IMR-90 (cell line): ENCODE measurements at regions not wholly inside any gene's neighbourhood (a gene's known extent, or its start where the extent isn't known, plus 50 kb on each side); places are given as distances from the start of the nearest gene placed in this dataset.

Experiments used
- ATAC-seq: fragments of 200-7000 bp; cut with Tn5 transposase; 2 replicates; pipeline ENCODE4 v1.9.1; 2020; ENCODE audit warnings: low read depth, mild to moderate bottlenecking, moderate library complexity
- BruUV-seq: library from RNA; stranded (reverse); fragments of 400-500 nt; replicated peaks from 2 replicates; lab custom pipeline; 2021; lab: Mats Ljungman, UMichigan
- CTCF ChIA-PET: fragments of 300-600 bp; formaldehyde crosslinking; extraction: SDS; loops from one replicate; lab custom pipeline; 2021; ENCODE audit warnings: antibody characterized with exemption; lab: Yijun Ruan, JAX
- POLR2A ChIA-PET: fragments of 300-600 bp; sonication (Branson Sonifier 250); formaldehyde crosslinking; loops from one replicate; lab custom pipeline; 2022; ENCODE audit warnings: antibody characterized with exemption; ENCODE audit not compliant: unreplicated experiment; lab: Charles Lee
- DNase-seq: peaks from one replicate; pipeline ENCODE4 v3.0.0; 2013
- H2AFZ ChIP-seq: replicated peaks from 2 replicates; pipeline ENCODE3; 2013; ENCODE audit warnings: low read length, mild to moderate bottlenecking; ENCODE audit not compliant: poor library complexity
- H2AK5ac ChIP-seq: 2 replicates; pipeline ENCODE4 v1.6.1; 2013; ENCODE audit warnings: low read depth, low read length, inconsistent platforms
- H2AK9ac ChIP-seq: replicated peaks from 2 replicates; pipeline ENCODE3; 2013; ENCODE audit warnings: mild to moderate bottlenecking, low read depth, low read length, moderate library complexity; ENCODE audit not compliant: poor library complexity
- H2BK120ac ChIP-seq: 2 replicates; pipeline ENCODE4 v1.6.1; 2013; ENCODE audit warnings: low read depth, low read length, inconsistent platforms
- H2BK15ac ChIP-seq: 3 replicates; pipeline ENCODE4 v1.6.1; 2013; ENCODE audit warnings: low read depth, low read length, inconsistent platforms
- H2BK20ac ChIP-seq: 2 replicates; pipeline ENCODE4 v1.6.1; 2013; ENCODE audit warnings: low read depth, mild to moderate bottlenecking, inconsistent platforms, low read length, moderate library complexity
- H2BK5ac ChIP-seq: 2 replicates; pipeline ENCODE4 v1.6.1; 2013; ENCODE audit warnings: mild to moderate bottlenecking, low read depth, low read length, inconsistent platforms; ENCODE audit not compliant: poor library complexity, severe bottlenecking
- H3K14ac ChIP-seq: replicated peaks from 2 replicates; pipeline ENCODE4 v1.6.1; 2013; ENCODE audit warnings: low read depth, low read length, inconsistent platforms
- H3K18ac ChIP-seq: 2 replicates; pipeline ENCODE4 v1.6.1; 2013; ENCODE audit warnings: low read depth, low read length, control low read depth
- H3K23ac ChIP-seq: 2 replicates; pipeline ENCODE4 v1.6.1; 2013; ENCODE audit warnings: low read depth, low read length, inconsistent platforms
- H3K27ac ChIP-seq: 2 replicates; pipeline ENCODE4 v1.5.1; 2013; ENCODE audit warnings: mild to moderate bottlenecking, control low read depth, low read length; ENCODE audit not compliant: insufficient read depth
- H3K27me3 ChIP-seq: 2 replicates; pipeline ENCODE4 v1.6.1; 2013; ENCODE audit warnings: low read length; ENCODE audit not compliant: control insufficient read depth, insufficient read depth
- H3K36me3 ChIP-seq: 2 replicates; pipeline ENCODE4 v1.6.1; 2013; ENCODE audit warnings: low read length, mixed read lengths; ENCODE audit not compliant: control insufficient read depth, insufficient read depth
- H3K4ac ChIP-seq: 2 replicates; pipeline ENCODE4 v1.6.1; 2013; ENCODE audit warnings: low read depth, low read length, inconsistent platforms
- H3K4me1 ChIP-seq: 2 replicates; pipeline ENCODE4 v1.6.1; 2013; ENCODE audit warnings: low read length, mixed read lengths; ENCODE audit not compliant: control insufficient read depth, insufficient read depth
- H3K4me2 ChIP-seq: 2 replicates; pipeline ENCODE4 v1.6.1; 2013; ENCODE audit warnings: low read depth, mild to moderate bottlenecking, control low read depth, low read length, moderate library complexity
- H3K4me3 ChIP-seq: 2 replicates; pipeline ENCODE4 v1.5.1; 2013; ENCODE audit warnings: low read depth, mild to moderate bottlenecking, control low read depth, low read length, moderate library complexity; ENCODE audit not compliant: insufficient read depth
- H3K56ac ChIP-seq: 2 replicates; pipeline ENCODE4 v1.6.1; 2013; ENCODE audit warnings: low read length, inconsistent platforms; ENCODE audit not compliant: insufficient read depth; ENCODE audit errors: extremely low read depth
- H3K79me1 ChIP-seq, 2 experiments: 2 replicates each; pipeline ENCODE4 v1.6.1; 2013; ENCODE audit warnings: low read length in 2 of 2, inconsistent platforms in 1 of 2, low read depth in 1 of 2
- H3K9ac ChIP-seq: 2 replicates; pipeline ENCODE4 v1.6.1; 2013; ENCODE audit warnings: low read depth, low read length, control low read depth
- H3K9me1 ChIP-seq: 2 replicates; pipeline ENCODE4 v1.6.1; 2013; ENCODE audit warnings: low read length, inconsistent platforms; ENCODE audit not compliant: insufficient read depth
- H3K9me3 ChIP-seq: 2 replicates; pipeline ENCODE4 v1.6.1; 2013; ENCODE audit warnings: low read length; ENCODE audit not compliant: control insufficient read depth, insufficient read depth
- H4K20me1 ChIP-seq: 2 replicates; pipeline ENCODE4 v1.6.1; 2013; ENCODE audit warnings: low read length, inconsistent platforms; ENCODE audit not compliant: insufficient read depth
- H4K5ac ChIP-seq: 2 replicates; pipeline ENCODE4 v1.6.1; 2013; ENCODE audit warnings: mild to moderate bottlenecking, low read depth, low read length, control low read depth
- H4K8ac ChIP-seq, 2 experiments: 2 replicates each; pipeline ENCODE4 v1.6.1; 2013; ENCODE audit warnings: low read depth in 2 of 2, low read length in 2 of 2, control low read depth in 1 of 2, inconsistent platforms in 1 of 2
- H4K91ac ChIP-seq: 2 replicates; pipeline ENCODE4 v1.6.1; 2013; ENCODE audit warnings: low read depth, low read length, inconsistent platforms; ENCODE audit not compliant: insufficient read depth
- MAFK ChIP-seq: IDR thresholded peaks from 2 replicates; pipeline ENCODE4 v1.6.1; 2012; ENCODE audit warnings: low read depth, low read length, improper control_type of control experiment
- WGBS, 2 experiments: methylation state at CpG; one replicate each; pipeline versions ENCODE4 v1.1.5 to v1.1.7; 2013; ENCODE audit warnings: missing lambda C conversion rate in 2 of 2; ENCODE audit not compliant: insufficient read length in 1 of 2; ENCODE audit errors: extremely low coverage in 2 of 2; 5-methylcytosine and 5-hydroxymethylcytosine counted together
- dilution Hi-C: fragments of 300-500 bp; cut with HindIII; formaldehyde crosslinking; loops from one replicate; pipeline ENCODE4 v1.14.3; 2018; ENCODE audit warnings: low sequenced_read_pairs; ENCODE audit not compliant: unreplicated experiment
- in situ Hi-C: fragments of 300-500 bp; cut with MboI; formaldehyde crosslinking; loops from 3 replicates; pipeline ENCODE4 v1.14.3; 2019; ENCODE audit warnings: low sequenced_read_pairs, inconsistent platforms, mixed read lengths
- intact Hi-C: fragments of 100-400 bp; cut with micrococcal nuclease; formaldehyde crosslinking; loops from 2 replicates; pipeline ENCODE4 v1.10.0; 2022
- TF ChIP-seq, protein P1 (sequence below): fragments of 150-350 bp; IDR thresholded peaks from 2 replicates; pipeline ENCODE4 v1.6.1; 2016; ENCODE audit warnings: low read depth, mild to moderate bottlenecking, low read length, moderate library complexity, borderline replicate concordance

DNA sequence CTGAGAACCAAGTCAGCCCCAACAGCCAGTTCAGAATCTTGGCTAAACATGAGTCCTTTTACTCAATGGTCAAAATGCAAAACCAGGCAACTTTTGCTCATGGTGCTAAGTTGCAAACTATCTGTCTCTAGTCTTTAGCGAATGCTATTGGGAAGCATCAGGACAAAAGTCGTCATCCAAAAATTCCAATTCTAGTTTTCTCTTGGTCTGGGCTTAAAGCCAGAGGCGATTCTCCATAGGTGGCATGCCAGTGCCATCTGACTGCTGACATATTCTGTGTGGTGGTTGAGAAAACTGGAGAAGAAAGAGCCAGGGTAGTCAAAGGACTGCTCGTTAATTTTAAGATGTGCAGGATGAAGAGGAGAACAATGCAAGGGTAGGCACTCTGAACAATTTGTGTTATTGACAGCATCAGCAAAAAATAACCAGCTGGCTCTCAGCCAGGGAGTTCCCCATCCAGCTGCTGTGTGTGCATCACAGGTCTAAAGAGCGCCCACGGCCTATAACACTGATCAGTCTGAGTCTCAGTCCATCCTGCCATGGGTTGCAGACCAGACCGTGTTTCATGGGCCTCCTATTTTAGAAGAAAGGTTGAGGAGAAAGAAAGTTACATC, 313.6 kb downstream of the ALDH8A1 start:
- WGBS, 2 experiments: 80% methylated on average over 2 of the region's 7 CpGs; no CpG with 5 or more reads in 1 of the 2 experiments
- TF ChIP-seq MAFK: peak; percentile 23; the same call in 1 of the 2 replicates
- TF ChIP-seq, protein P1, sequence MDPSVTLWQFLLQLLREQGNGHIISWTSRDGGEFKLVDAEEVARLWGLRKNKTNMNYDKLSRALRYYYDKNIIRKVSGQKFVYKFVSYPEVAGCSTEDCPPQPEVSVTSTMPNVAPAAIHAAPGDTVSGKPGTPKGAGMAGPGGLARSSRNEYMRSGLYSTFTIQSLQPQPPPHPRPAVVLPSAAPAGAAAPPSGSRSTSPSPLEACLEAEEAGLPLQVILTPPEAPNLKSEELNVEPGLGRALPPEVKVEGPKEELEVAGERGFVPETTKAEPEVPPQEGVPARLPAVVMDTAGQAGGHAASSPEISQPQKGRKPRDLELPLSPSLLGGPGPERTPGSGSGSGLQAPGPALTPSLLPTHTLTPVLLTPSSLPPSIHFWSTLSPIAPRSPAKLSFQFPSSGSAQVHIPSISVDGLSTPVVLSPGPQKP: no peak
- Histone ChIP-seq H3K23ac (no peak overlapping the region), H3K18ac (no peak overlapping the region), H4K91ac (no peak overlapping the region), H3K4ac (no peak overlapping the region), H2AFZ (no peak overlapping the region), H3K27me3 (no peaks in the 10 kb centered on the region), H3K9ac (no peak overlapping the region), H2AK9ac (no peak overlapping the region), H3K4me2 (no peak overlapping the region), H4K8ac (no peak overlapping the region), H3K9me3 (no peaks in the 10 kb centered on the region), H3K56ac (no peak overlapping the region), H2BK15ac (no peak overlapping the region), H2AK5ac (no peak overlapping the region), H3K4me3 (no peak overlapping the region), H4K20me1 (no peaks in the 10 kb centered on the region), H3K4me1 (peaks cover 3% of the 10 kb centered on the region), H4K5ac (no peak overlapping the region), H2BK5ac (no peak overlapping the region), H2BK120ac (no peak overlapping the region), H3K27ac (no peak overlapping the region), H3K36me3 (no peaks in the 10 kb centered on the region), H3K9me1 (no peaks in the 10 kb centered on the region), H2BK20ac (no peak overlapping the region), H3K14ac (no peak overlapping the region), H3K79me1 (no peaks in the 10 kb centered on the region)
- BruUV-seq: no TSS peak
- DNase-seq (peak; percentile 39), ATAC-seq (no peak)
- POLR2A ChIA-PET: no interaction called here
- dilution Hi-C loops (no loop called here), intact Hi-C loops (no loop called here), in situ Hi-C loops (no loop called here)
- CTCF ChIA-PET: no interaction called here
